Astrocyte (in vitro differentiated cells and primary cell): ENCODE measurements at regions not wholly inside any gene's neighbourhood (a gene's known extent, or its start where the extent isn't known, plus 50 kb on each side); places are given as distances from the start of the nearest gene placed in this dataset.

Experiments
- CTCF ChIP-seq: IDR thresholded peaks from 2 replicates; pipeline ENCODE4 v1.5.1; 2011; ENCODE audit warnings: low read depth, mild to moderate bottlenecking, inconsistent platforms, low read length, moderate library complexity; ENCODE audit not compliant: insufficient read depth
- EZH2 ChIP-seq: IDR thresholded peaks from 2 replicates; pipeline ENCODE4 v1.6.1; 2012; ENCODE audit warnings: mild to moderate bottlenecking, low read length, inconsistent platforms; ENCODE audit not compliant: insufficient read depth

DNA sequence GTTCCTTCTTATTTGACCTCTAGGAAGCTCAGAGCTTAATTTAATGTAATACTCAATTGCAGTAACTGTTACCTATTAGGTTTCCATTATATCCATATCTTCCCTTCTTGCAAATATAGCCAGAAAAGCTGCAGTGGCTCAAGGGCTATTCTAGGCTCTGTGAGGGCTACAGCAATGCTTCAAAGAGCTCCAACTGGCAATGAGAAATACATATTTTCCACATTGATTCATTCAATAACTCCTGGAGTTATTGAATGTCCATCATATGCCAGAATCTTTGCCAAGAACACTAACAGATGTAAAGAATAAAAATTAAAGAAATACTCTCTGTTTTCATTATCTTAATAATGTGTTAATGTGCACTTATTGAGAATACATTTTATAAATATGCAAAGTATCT, 396.9 kb upstream of the PAPPA start:
- no peak for TF ChIP-seq CTCF
- TF ChIP-seq EZH2 = no peak
